Astrocyte of the spinal cord (primary cell): ENCODE measurements at regions not wholly inside any gene's neighbourhood (a gene's known extent, or its start where the extent isn't known, plus 50 kb on each side); places are given as distances from the start of the nearest gene placed in this dataset.

Source experiments
- DNase-seq: peaks from one replicate; pipeline ENCODE4 v3.0.0; 2011; ENCODE audit warnings: low read depth, low spot score
- H3K4me3 ChIP-seq: 2 replicates; pipeline ENCODE4 v1.5.1; 2011; ENCODE audit warnings: low read depth, mild to moderate bottlenecking, low read length, moderate library complexity
- in situ Hi-C: cut with HindIII; loops from 2 replicates; pipeline ENCODE4 v1.10.0; 2017; ENCODE audit warnings: low sequenced_read_pairs
- TF ChIP-seq, protein P1 (sequence below): IDR thresholded peaks from 2 replicates; pipeline ENCODE4 v1.5.1; 2012; ENCODE audit warnings: low read depth, mild to moderate bottlenecking, low read length, inconsistent platforms

DNA sequence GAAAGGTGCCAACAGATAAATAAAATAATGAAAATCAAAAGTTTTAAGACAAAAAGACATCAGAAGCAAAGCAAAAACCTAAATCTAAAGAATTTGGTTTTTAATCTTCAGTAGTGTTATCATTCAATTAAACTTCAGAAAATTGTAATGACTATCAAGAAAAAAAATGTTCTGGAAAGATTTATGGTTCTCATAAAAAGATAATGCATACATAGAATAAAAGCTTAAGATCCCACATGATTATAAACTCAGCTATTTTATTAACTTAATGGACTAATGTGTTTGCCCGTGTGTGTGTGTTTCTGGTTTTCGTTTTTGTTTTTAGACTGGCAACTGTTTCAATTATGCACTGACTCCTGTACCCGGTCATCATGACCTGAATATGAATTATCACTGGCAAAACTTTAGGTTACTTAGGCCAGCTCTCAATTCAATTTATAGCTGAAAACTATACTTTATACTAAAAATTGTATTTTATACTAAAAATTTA, 217.5 kb upstream of the DKK2 start:
- in situ Hi-C loops = no loop called here
- DNase-seq = no peak
- H3K4me3 ChIP-seq = no peak overlapping the region
- TF ChIP-seq, protein P1, sequence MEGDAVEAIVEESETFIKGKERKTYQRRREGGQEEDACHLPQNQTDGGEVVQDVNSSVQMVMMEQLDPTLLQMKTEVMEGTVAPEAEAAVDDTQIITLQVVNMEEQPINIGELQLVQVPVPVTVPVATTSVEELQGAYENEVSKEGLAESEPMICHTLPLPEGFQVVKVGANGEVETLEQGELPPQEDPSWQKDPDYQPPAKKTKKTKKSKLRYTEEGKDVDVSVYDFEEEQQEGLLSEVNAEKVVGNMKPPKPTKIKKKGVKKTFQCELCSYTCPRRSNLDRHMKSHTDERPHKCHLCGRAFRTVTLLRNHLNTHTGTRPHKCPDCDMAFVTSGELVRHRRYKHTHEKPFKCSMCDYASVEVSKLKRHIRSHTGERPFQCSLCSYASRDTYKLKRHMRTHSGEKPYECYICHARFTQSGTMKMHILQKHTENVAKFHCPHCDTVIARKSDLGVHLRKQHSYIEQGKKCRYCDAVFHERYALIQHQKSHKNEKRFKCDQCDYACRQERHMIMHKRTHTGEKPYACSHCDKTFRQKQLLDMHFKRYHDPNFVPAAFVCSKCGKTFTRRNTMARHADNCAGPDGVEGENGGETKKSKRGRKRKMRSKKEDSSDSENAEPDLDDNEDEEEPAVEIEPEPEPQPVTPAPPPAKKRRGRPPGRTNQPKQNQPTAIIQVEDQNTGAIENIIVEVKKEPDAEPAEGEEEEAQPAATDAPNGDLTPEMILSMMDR = no peak

DNA sequence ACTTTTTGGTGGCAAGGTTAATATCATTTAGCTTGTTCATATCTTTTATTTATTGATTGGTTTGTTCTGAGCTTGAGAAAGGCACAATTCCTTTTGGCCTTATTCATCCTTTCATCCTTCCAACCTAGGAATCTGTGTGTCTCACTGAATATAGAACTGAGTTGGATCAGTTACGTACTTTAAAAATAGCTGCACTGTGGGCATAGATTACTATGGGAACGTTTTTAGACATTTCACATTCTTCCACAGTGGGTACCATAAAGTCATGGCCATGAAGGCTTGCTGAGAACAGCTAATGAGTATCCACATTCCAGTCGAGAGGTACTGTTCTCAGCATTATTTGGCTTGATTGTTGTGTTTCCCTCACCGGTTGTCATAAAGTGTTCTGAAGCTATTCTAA, 217.0 kb upstream of the DKK2 start:
- TF ChIP-seq, protein P1 = no peak
- DNase-seq = no peak
- H3K4me3 ChIP-seq = no peak overlapping the region
- in situ Hi-C loops = no loop called here

DNA sequence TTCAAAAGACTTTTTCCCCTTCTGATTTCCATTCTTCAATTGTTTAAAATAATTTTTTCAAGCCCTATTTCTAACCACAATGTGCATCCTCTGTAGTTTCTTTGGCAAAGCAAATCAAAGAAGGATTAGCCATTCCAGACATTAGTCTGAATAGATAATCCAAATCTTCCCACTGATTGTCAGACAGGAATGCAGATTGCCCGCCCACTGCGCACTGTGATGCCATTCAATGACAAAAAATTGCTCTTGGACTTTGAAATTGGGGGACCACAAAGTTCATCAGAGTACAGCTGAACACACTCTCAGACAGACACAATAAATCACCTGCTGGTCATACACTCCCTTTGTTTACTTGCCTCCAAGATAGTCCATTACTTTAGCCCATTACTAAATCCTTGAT, 216.5 kb upstream of the DKK2 start:
- DNase-seq = no peak
- in situ Hi-C loops = no loop called here
- TF ChIP-seq, protein P1 = no peak
- no peak overlapping the region for H3K4me3 ChIP-seq

DNA sequence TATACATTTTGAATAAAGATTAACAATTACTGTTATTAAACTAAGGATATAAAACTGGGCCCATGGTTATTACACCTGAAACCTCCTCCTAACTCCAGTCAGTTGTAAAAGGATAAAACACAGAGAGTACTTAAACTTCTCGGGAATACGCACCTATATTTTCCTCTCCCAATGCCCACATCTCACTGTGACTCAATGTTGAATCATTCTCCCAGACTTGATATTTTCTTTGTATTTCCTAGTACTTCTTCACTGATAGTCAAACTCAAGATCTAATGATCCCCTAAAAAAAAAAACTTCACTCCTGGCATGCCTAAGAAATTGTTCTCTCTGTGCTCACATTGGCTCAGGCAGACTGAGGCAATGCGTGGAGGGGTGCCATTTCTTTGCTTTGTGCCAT, 212.5 kb upstream of the DKK2 start:
- TF ChIP-seq, protein P1 = no peak
- H3K4me3 ChIP-seq = no peak overlapping the region
- in situ Hi-C loops = no loop called here
- peak; percentile 62 for DNase-seq

DNA sequence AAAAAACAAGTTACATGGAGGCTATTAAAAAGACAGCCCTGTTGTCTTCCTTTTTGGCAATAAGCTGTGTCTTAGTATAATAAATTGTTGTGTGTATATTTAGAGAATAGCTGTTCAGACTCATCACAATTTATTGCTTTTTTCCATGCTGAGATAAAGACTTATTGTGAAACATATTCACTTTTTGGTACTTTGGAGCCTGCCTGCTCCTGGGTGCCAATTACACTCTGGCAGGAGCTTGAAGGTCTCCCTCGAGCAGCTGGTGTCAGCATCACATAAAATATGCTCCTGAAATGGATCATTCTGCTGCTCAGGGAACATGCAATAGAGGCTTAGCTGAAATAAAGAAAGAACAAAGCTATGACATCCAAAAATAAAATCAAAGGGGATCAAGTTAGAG, 211.6 kb upstream of the DKK2 start:
- DNase-seq = peak; percentile 9
- TF ChIP-seq, protein P1 = no peak
- in situ Hi-C loops = no loop called here
- H3K4me3 ChIP-seq = no peak overlapping the region

DNA sequence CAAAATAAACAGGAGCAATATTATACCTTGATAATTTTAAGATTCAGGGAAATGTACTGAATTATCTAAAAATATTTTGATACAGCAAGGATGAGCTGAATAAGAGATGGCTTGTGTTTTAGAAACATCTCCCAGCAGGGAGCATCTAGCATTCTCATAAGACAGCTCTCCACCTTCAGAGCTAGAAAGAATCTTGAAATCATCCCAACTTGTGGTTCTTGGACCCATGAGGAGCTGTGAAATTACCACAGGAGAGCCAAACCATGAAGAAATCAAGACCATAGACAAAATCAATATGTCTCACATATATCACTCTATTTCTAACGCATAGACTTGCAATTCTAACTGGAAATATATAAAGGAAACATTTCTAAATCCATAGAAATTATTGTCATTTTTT, 210.6 kb upstream of the DKK2 start:
- in situ Hi-C loops = no loop called here
- TF ChIP-seq, protein P1 = no peak
- peak; percentile 9 for DNase-seq
- no peak overlapping the region for H3K4me3 ChIP-seq
